Stomach (tissue), 8 donors: ENCODE measurements at regions not wholly inside any gene's neighbourhood (a gene's known extent, or its start where the extent isn't known, plus 50 kb on each side); places are given as distances from the start of the nearest gene placed in this dataset.
A peak's percentile ranks its signal among the peaks of the same experiment; 100 is the strongest.

Experiments used
- DNase-seq, 2 donors: peaks; one replicate each; pipeline versions ENCODE4 v3.0.0 to v3.0.0-alpha.2; 2013 to 2019
- H3K27ac ChIP-seq, 5 donors: fragments of 200-600 bp in 4 of 5; sonication (generic) in 4 of 5; one replicate each; pipeline ENCODE4 v1.5.1; 2013 to 2019; ENCODE audit warnings: mild to moderate bottlenecking in 1 of 5, moderate library complexity in 1 of 5
- H3K27me3 ChIP-seq, 3 donors: fragments of 200-600 bp; sonication (generic); one replicate each; pipeline ENCODE4 v1.5.1; 2017 to 2019; ENCODE audit warnings: mixed run types in 1 of 3
- H3K36me3 ChIP-seq, 4 donors: fragments of 200-600 bp; sonication (generic); 1 replicate in 3 of 4; 2 replicates in 1 of 4; pipeline ENCODE4 v1.5.1; 2016 to 2019
- H3K4me1 ChIP-seq, 4 donors: fragments of 200-600 bp; sonication (generic); one replicate each; pipeline ENCODE4 v1.5.1; 2016 to 2019
- H3K4me3 ChIP-seq, 4 donors: fragments of 200-600 bp; sonication (generic) in 3 of 4; one replicate each; pipeline ENCODE4 v1.5.1; 2016 to 2019; ENCODE audit warnings: mild to moderate bottlenecking in 1 of 4
- H3K9me3 ChIP-seq, 4 donors: fragments of 200-600 bp; sonication (generic); one replicate each; pipeline ENCODE4 v1.5.1; 2016 to 2019
- EP300 ChIP-seq: sonication (generic); formaldehyde crosslinking; IDR thresholded peaks from one replicate; pipeline ENCODE4 v1.6.1; 2017; ENCODE audit warnings: antibody characterized with exemption
- POLR2A ChIP-seq, 4 donors: fragments of 450-650 bp; IDR thresholded peaks; one replicate each; pipeline ENCODE4 v1.6.1; 2016; ENCODE audit warnings: antibody characterized with exemption in 4 of 4, control low read depth in 2 of 4, mild to moderate bottlenecking in 1 of 4, moderate library complexity in 1 of 4
- POLR2AphosphoS5 ChIP-seq, 3 donors: sonication (generic); formaldehyde crosslinking; IDR thresholded peaks; one replicate each; pipeline ENCODE4 v1.6.1; 2016; ENCODE audit warnings: antibody characterized with exemption in 3 of 3
- WGBS, 5 donors: extraction: QIAGEN DNeasy Blood & Tissue Kit in 3 of 5; methylation state at CpG; one replicate each; pipeline versions ENCODE4 v1.1.5 to v1.1.7; 2013 to 2018; 5-methylcytosine and 5-hydroxymethylcytosine counted together
- intact Hi-C: fragments of 100-400 bp; cut with DNase I; formaldehyde crosslinking; loops from one replicate; pipeline ENCODE4 v1.15.1; 2023; ENCODE audit warnings: low total_unique reads
- TF ChIP-seq, protein P1 (sequence below), 7 experiments: fragments of 450-650 bp in 4 of 7; fragments of 200-600 bp in 3 of 7; sonication (generic) in 3 of 7; IDR thresholded peaks; one replicate each; pipeline ENCODE4 v1.5.1; 2016 to 2019; ENCODE audit warnings: antibody characterized with exemption in 7 of 7, control low read depth in 2 of 7, mild to moderate bottlenecking in 1 of 7
- donor health status: healthy with polysubstance abuse.
- donor health status: Bipolar disorder and iron deficiency.
- donor health status: healthy.

DNA sequence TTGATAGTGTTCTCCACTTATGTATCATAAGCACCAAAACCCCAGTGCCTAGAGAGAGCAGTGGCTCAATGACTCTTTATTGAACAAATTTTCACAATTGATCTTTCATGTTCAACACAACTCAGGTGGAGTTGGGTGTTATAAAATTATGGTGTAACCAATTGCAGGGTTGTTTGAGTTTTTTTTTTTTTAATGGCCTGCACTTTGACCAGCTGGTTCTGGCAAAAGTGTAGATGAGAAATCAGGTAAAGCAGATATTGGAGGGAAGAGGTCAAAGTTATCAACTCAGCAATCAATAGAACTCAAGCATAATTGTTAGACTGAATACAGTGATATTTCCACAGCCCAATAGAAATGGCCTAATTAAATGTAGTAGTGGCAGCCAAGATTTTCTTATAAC lies 1386.3 kb downstream of the SUCLG1 start:
- no peaks in the 10 kb centered on the region for H3K9me3 ChIP-seq
- no peaks in the 10 kb centered on the region for H3K27me3 ChIP-seq
- no peaks in the 10 kb centered on the region for H3K4me1 ChIP-seq
- TF ChIP-seq, protein P1, sequence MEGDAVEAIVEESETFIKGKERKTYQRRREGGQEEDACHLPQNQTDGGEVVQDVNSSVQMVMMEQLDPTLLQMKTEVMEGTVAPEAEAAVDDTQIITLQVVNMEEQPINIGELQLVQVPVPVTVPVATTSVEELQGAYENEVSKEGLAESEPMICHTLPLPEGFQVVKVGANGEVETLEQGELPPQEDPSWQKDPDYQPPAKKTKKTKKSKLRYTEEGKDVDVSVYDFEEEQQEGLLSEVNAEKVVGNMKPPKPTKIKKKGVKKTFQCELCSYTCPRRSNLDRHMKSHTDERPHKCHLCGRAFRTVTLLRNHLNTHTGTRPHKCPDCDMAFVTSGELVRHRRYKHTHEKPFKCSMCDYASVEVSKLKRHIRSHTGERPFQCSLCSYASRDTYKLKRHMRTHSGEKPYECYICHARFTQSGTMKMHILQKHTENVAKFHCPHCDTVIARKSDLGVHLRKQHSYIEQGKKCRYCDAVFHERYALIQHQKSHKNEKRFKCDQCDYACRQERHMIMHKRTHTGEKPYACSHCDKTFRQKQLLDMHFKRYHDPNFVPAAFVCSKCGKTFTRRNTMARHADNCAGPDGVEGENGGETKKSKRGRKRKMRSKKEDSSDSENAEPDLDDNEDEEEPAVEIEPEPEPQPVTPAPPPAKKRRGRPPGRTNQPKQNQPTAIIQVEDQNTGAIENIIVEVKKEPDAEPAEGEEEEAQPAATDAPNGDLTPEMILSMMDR (IDR thresholded peaks at IDR 0.05) = no peak
- TF ChIP-seq POLR2A (IDR thresholded peaks at IDR 0.05) = no peak
- intact Hi-C loops = no loop called here
- H3K4me3 ChIP-seq = no peak overlapping the region
- H3K27ac ChIP-seq = no peak overlapping the region
- H3K36me3 ChIP-seq = no peaks in the 10 kb centered on the region
- no peak for DNase-seq

DNA sequence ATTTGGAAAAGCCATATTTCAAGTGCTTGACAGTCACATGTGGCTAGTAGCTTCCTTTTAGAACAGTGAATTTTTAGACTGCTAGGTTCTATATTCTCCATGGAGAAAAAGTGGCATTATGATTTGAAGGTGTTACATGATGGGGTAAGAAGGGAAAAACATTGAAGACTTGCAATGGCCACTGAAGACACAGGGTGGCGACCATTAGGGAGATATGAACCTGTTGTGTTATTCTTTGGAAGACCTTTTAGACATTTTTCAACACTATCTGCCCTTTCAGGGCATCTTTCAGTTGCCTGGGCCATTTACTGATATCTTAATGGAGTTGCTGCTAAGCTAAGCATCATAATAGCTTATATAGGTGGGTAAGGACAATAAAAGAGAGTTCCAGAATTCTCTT lies 1387.2 kb downstream of the SUCLG1 start:
- no peak for DNase-seq
- 60 to 92% (median 81%) methylated on average over 1 of the region's 1 CpG for WGBS, 5 donors
- no peak for TF ChIP-seq POLR2AphosphoS5 (IDR thresholded peaks at IDR 0.05)
- no peak for TF ChIP-seq POLR2A (IDR thresholded peaks at IDR 0.05)
- TF ChIP-seq, protein P1 (IDR thresholded peaks at IDR 0.05) = no peak
- TF ChIP-seq EP300 = no peak
- H3K9me3 ChIP-seq = no peaks in the 10 kb centered on the region
- H3K27me3 ChIP-seq = no peaks in the 10 kb centered on the region
- intact Hi-C loops = no loop called here
- H3K27ac ChIP-seq = no peak overlapping the region
- no peaks in the 10 kb centered on the region for H3K4me1 ChIP-seq
- H3K36me3 ChIP-seq = no peaks in the 10 kb centered on the region
- H3K4me3 ChIP-seq = no peak overlapping the region

DNA sequence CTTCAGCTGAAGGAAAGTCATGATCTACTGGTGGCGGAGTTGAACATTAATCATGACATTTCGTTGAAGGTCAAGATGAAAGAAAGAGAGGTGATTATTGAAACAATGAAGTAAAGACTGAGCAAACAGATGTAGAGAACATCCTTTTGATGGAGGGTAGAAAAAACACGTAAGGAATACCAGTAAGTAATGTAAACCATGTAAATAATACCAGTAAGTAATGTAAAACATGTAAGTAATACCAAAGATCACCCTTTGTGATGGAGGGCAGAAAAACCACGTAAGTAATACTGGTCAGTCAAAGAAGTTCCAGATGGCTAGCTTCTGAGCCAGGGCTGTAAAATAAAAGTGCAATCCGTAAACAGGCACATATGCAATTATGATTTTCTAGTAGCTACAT lies 1387.7 kb downstream of the SUCLG1 start:
- no peaks in the 10 kb centered on the region for H3K36me3 ChIP-seq
- WGBS, 5 donors = 76 to 79% (median 79%) methylated on average over 5 of the region's 5 CpGs
- no peaks in the 10 kb centered on the region for H3K9me3 ChIP-seq
- no peak overlapping the region for H3K27ac ChIP-seq
- TF ChIP-seq EP300 (no peak), POLR2A (IDR thresholded peaks at IDR 0.05) (no peak), POLR2AphosphoS5 (IDR thresholded peaks at IDR 0.05) (no peak)
- TF ChIP-seq, protein P1 (IDR thresholded peaks at IDR 0.05) = no peak
- no peak for DNase-seq
- intact Hi-C loops = no loop called here
- no peaks in the 10 kb centered on the region for H3K27me3 ChIP-seq
- no peaks in the 10 kb centered on the region for H3K4me1 ChIP-seq
- H3K4me3 ChIP-seq = no peak overlapping the region

DNA sequence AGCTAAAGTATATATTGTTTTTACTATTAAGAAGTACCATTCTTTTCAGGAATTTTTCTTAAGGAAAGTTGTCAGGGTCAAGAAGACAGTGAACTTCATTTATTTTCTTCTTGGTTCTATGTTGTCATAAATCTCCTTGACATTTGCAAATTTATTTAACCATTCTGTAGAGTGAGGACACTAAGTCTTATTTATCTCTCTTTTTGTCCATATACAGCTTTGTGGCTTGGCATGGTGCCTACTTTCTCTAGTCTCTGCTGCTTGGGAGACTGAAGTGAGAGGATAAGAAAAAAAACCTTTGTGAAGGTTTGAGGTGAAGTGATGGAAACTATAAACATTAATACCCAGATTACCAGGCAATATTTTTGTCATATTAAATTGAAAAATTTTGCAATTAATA lies 1389.4 kb downstream of the SUCLG1 start:
- intact Hi-C loops = no loop called here
- H3K27me3 ChIP-seq = no peaks in the 10 kb centered on the region
- peak in 1 of 2 donors; percentile 12 for DNase-seq
- H3K4me3 ChIP-seq = no peak overlapping the region
- no peaks in the 10 kb centered on the region for H3K4me1 ChIP-seq
- H3K36me3 ChIP-seq = no peaks in the 10 kb centered on the region
- no peaks in the 10 kb centered on the region for H3K9me3 ChIP-seq
- no peak overlapping the region for H3K27ac ChIP-seq
- TF ChIP-seq EP300 (no peak), POLR2AphosphoS5 (IDR thresholded peaks at IDR 0.05) (no peak), POLR2A (IDR thresholded peaks at IDR 0.05) (no peak)
- TF ChIP-seq, protein P1 (IDR thresholded peaks at IDR 0.05) = no peak

DNA sequence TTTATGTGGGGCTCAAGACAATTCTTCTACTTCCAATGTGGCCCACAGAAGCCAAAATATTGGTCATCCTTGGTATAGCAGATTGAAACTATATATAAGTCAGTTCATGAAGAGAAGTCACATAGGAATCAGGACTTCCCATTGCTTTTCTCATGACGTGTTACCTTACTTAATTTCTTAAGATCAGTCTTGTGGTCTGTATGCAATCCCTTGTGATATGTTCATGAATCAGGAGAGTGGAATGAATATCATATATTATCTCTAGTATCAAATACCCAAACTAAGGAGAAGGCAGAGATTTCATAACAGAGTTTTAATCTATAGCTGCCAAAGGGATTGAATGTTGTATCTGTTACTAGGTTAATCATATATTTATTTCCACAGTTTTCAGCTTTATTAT lies 1390.4 kb downstream of the SUCLG1 start:
- Histone ChIP-seq H3K4me3 (no peak overlapping the region), H3K4me1 (no peaks in the 10 kb centered on the region), H3K27ac (no peak overlapping the region), H3K27me3 (no peaks in the 10 kb centered on the region), H3K9me3 (no peaks in the 10 kb centered on the region), H3K36me3 (no peaks in the 10 kb centered on the region)
- no peak for DNase-seq
- 73 to 97% (median 91%) methylated on average over 1 of the region's 1 CpG for WGBS, 5 donors
- intact Hi-C loops = no loop called here
- TF ChIP-seq POLR2AphosphoS5 (IDR thresholded peaks at IDR 0.05) (no peak), EP300 (no peak), POLR2A (IDR thresholded peaks at IDR 0.05) (no peak)
- TF ChIP-seq, protein P1 (IDR thresholded peaks at IDR 0.05) = no peak
